NB4 (cell line): ENCODE measurements at regions not wholly inside any gene's neighbourhood (a gene's known extent, or its start where the extent isn't known, plus 50 kb on each side); places are given as distances from the start of the nearest gene placed in this dataset.

Source experiments
- DNase-seq: peaks from one replicate; pipeline ENCODE4 v3.0.0; 2010; ENCODE audit warnings: low read depth
- H3K4me3 ChIP-seq: one replicate; pipeline ENCODE4 v1.5.1; 2011; ENCODE audit warnings: mild to moderate bottlenecking, low read depth, low read length, moderate library complexity
- CTCF ChIP-seq: IDR thresholded peaks from one replicate; pipeline ENCODE4 v1.5.1; 2012; ENCODE audit warnings: low read depth, low read length
- MAX ChIP-seq: IDR thresholded peaks from 2 replicates; pipeline ENCODE4 v1.6.1; 2011; ENCODE audit warnings: low read depth, low read length
- MYC ChIP-seq: IDR thresholded peaks from 2 replicates; pipeline ENCODE4 v1.6.1; 2011; ENCODE audit warnings: low read depth, low read length
- POLR2A ChIP-seq: IDR thresholded peaks from 2 replicates; pipeline ENCODE4 v1.6.1; 2011; ENCODE audit warnings: mild to moderate bottlenecking; ENCODE audit not compliant: insufficient read length; ENCODE audit errors: extremely low read depth

- DNase-seq = no peak
- H3K4me3 ChIP-seq = no peak overlapping the region
- no peak for TF ChIP-seq POLR2A
- TF ChIP-seq MYC = no peak
- no peak for TF ChIP-seq MAX
- no peak for TF ChIP-seq CTCF
Measured at GRCh38 chr4:79763486-79764075, 309.4 kb downstream of the ANTXR2 start.

GRCh38 chr4:79759793-79760192, 313.2 kb downstream of the ANTXR2 start:
- no peak overlapping the region for H3K4me3 ChIP-seq
- TF ChIP-seq CTCF = no peak
- TF ChIP-seq POLR2A = no peak
- no peak for TF ChIP-seq MAX
- TF ChIP-seq MYC = no peak
- DNase-seq = no peak

- no peak overlapping the region for H3K4me3 ChIP-seq
Measured at GRCh38 chr4:79757600-79757999, 315.4 kb downstream of the ANTXR2 start.

GRCh38 chr4:79756140-79756895, 316.7 kb downstream of the ANTXR2 start:
- no peak for DNase-seq
- no peak for TF ChIP-seq MYC
- TF ChIP-seq CTCF = no peak
- TF ChIP-seq MAX = no peak
- TF ChIP-seq POLR2A = no peak
- H3K4me3 ChIP-seq = no peak overlapping the region

More at GRCh38 chr4:79757600-79757999, 315.4 kb downstream of the ANTXR2 start:
- TF ChIP-seq MYC (no peak), CTCF (no peak), MAX (no peak), POLR2A (no peak)
- DNase-seq = no peak

- TF ChIP-seq CTCF (no peak), MAX (no peak), MYC (no peak), POLR2A (no peak)
- DNase-seq = no peak
- H3K4me3 ChIP-seq = no peak overlapping the region
Measured at GRCh38 chr4:79748835-79749234, 324.2 kb downstream of the ANTXR2 start.
